Naive thymus-derived CD4-positive, alpha-beta T cell (primary cell): ENCODE measurements at regions not wholly inside any gene's neighbourhood (a gene's known extent, or its start where the extent isn't known, plus 50 kb on each side); places are given as distances from the start of the nearest gene placed in this dataset.

Source experiments
- ATAC-seq: fragments of 150-1000 bp; cut with Tn5 transposase; 2 replicates; pipeline ENCODE4 v1.10.0; 2021; ENCODE audit warnings: mild to moderate bottlenecking, moderate library complexity
- CTCF ChIA-PET: fragments of 350-600 bp; sonication (Branson Sonifier 250); formaldehyde crosslinking; loops from one replicate; lab custom pipeline; 2021; ENCODE audit warnings: antibody characterized with exemption; lab: Charles Lee
- POLR2A ChIA-PET: fragments of 350-600 bp; sonication (Branson Sonifier 250); formaldehyde crosslinking; loops from one replicate; lab custom pipeline; 2021; ENCODE audit warnings: antibody characterized with exemption, inconsistent platforms; lab: Charles Lee
- DNase-seq, 9 donors: peaks; one replicate each; pipeline versions ENCODE4 v3.0.0 to v3.0.0-alpha.2; 2020 to 2022; ENCODE audit warnings: mixed read lengths in 1 of 9
- H3K27ac ChIP-seq: one replicate; pipeline ENCODE4 v1.7.0; 2013; ENCODE audit warnings: mild to moderate bottlenecking, low read depth, low read length, moderate library complexity
- H3K27me3 ChIP-seq, 2 donors: one replicate each; pipeline ENCODE4 v1.7.0; 2013; ENCODE audit warnings: low read length in 2 of 2, mild to moderate bottlenecking in 2 of 2, moderate library complexity in 2 of 2; ENCODE audit not compliant: control insufficient read depth in 2 of 2, insufficient read depth in 2 of 2
- H3K36me3 ChIP-seq, 3 experiments: 1 replicate in 2 of 3; 2 replicates in 1 of 3; pipeline ENCODE4 v1.7.0; 2013; ENCODE audit warnings: low read length in 3 of 3, mild to moderate bottlenecking in 3 of 3, moderate library complexity in 1 of 3; ENCODE audit not compliant: insufficient read depth in 3 of 3, control insufficient read depth in 2 of 3
- H3K4me1 ChIP-seq, 2 donors: one replicate each; pipeline ENCODE4 v1.7.0; 2013; ENCODE audit warnings: low read length in 2 of 2, mild to moderate bottlenecking in 2 of 2, moderate library complexity in 1 of 2; ENCODE audit not compliant: control insufficient read depth in 2 of 2, insufficient read depth in 2 of 2
- H3K4me3 ChIP-seq: 2 replicates; pipeline ENCODE4 v1.7.0; 2013; ENCODE audit warnings: mild to moderate bottlenecking, low read length
- H3K9me3 ChIP-seq, 3 experiments: 1 replicate in 2 of 3; 2 replicates in 1 of 3; pipeline ENCODE4 v1.7.0; 2013; ENCODE audit warnings: low read length in 3 of 3; ENCODE audit not compliant: control insufficient read depth in 2 of 3
- H3K27ac Mint-ChIP-seq, 9 donors: one replicate each; pipeline ENCODE4 v1.8.0; 2020 to 2022; ENCODE audit warnings: mixed read lengths in 9 of 9, mild to moderate bottlenecking in 8 of 9, moderate library complexity in 5 of 9, inconsistent platforms in 2 of 9
- H3K27me3 Mint-ChIP-seq, 5 donors: one replicate each; pipeline ENCODE4 v1.8.0; 2021 to 2022; ENCODE audit warnings: mixed read lengths in 5 of 5, mild to moderate bottlenecking in 1 of 5
- H3K36me3 Mint-ChIP-seq, 5 donors: one replicate each; pipeline ENCODE4 v1.8.0; 2020 to 2022; ENCODE audit warnings: mixed read lengths in 5 of 5, mild to moderate bottlenecking in 3 of 5, inconsistent platforms in 1 of 5
- H3K4me1 Mint-ChIP-seq, 7 donors: one replicate each; pipeline ENCODE4 v1.8.0; 2020 to 2022; ENCODE audit warnings: mixed read lengths in 7 of 7, mild to moderate bottlenecking in 3 of 7, inconsistent platforms in 1 of 7
- H3K4me3 Mint-ChIP-seq, 10 donors: one replicate each; pipeline ENCODE4 v1.8.0; 2020 to 2022; ENCODE audit warnings: mild to moderate bottlenecking in 10 of 10, mixed read lengths in 10 of 10, moderate library complexity in 6 of 10, inconsistent platforms in 2 of 10
- H3K9me3 Mint-ChIP-seq, 11 donors: one replicate each; pipeline ENCODE4 v1.8.0; 2020 to 2022; ENCODE audit warnings: mixed read lengths in 11 of 11, mild to moderate bottlenecking in 4 of 11, inconsistent platforms in 1 of 11, moderate library complexity in 1 of 11
- intact Hi-C, 2 donors: fragments of 100-400 bp; cut with micrococcal nuclease; formaldehyde crosslinking; loops; one replicate each; pipeline ENCODE4 v1.15.1; 2023

GRCh38 chr20:6416371-6416770 is 293.5 kb upstream of the FERMT1 start:
- H3K4me3 Mint-ChIP-seq = no peak overlapping the region
- intact Hi-C loops = no loop called here
- Histone ChIP-seq H3K4me3 (no peak overlapping the region), H3K4me1 (no peaks in the 10 kb centered on the region), H3K36me3 (no peaks in the 10 kb centered on the region), H3K27me3 (no peaks in the 10 kb centered on the region), H3K27ac (no peak overlapping the region), H3K9me3 (no peaks in the 10 kb centered on the region)
- DNase-seq (no peak), ATAC-seq (no peak)
- H3K36me3 Mint-ChIP-seq = no peaks in the 10 kb centered on the region
- CTCF ChIA-PET = no interaction called here
- H3K27ac Mint-ChIP-seq = no peak overlapping the region
- H3K27me3 Mint-ChIP-seq = peaks cover 0 to 7% (median 4%) of the 10 kb centered on the region in 5 donors
- peaks cover 0 to 9% (median 2%) of the 10 kb centered on the region in 11 donors for H3K9me3 Mint-ChIP-seq
- POLR2A ChIA-PET = no interaction called here
- H3K4me1 Mint-ChIP-seq = no peaks in the 10 kb centered on the region

DNA sequence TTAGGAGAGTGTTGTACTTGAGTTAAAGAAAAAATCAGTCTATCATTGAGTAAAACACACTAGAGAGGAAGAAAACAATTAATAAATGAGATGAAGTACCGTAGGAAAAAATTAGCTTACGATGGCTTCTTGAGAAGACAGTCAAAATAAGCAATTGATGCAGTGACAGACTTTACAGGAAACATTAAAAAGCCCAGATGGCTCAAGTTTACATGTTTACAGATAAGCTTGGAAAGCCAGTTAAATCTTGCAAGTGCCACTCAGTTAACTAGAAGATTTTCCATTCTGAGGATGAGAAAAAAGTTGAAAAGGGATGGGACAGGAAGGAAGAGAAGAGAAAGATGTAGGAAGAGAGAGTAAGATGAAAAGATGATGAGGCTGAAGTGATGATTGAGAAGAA is 288.8 kb upstream of the FERMT1 start:
- Mint-ChIP-seq H3K4me1 (peaks cover 0 to 1% (median 0%) of the 10 kb centered on the region in 7 donors), H3K36me3 (no peaks in the 10 kb centered on the region), H3K4me3 (no peak overlapping the region), H3K9me3 (peaks cover 0 to 10% (median 4%) of the 10 kb centered on the region in 11 donors), H3K27ac (no peak overlapping the region), H3K27me3 (peaks cover 0 to 4% (median 0%) of the 10 kb centered on the region in 5 donors)
- no peaks in the 10 kb centered on the region for H3K4me1 ChIP-seq
- no peak for ATAC-seq
- no peaks in the 10 kb centered on the region for H3K27me3 ChIP-seq
- POLR2A ChIA-PET = no interaction called here
- H3K4me3 ChIP-seq = no peak overlapping the region
- intact Hi-C loops = no loop called here
- no peak for DNase-seq
- CTCF ChIA-PET = no interaction called here
- H3K27ac ChIP-seq = no peak overlapping the region
- no peaks in the 10 kb centered on the region for H3K9me3 ChIP-seq
- no peaks in the 10 kb centered on the region for H3K36me3 ChIP-seq

DNA sequence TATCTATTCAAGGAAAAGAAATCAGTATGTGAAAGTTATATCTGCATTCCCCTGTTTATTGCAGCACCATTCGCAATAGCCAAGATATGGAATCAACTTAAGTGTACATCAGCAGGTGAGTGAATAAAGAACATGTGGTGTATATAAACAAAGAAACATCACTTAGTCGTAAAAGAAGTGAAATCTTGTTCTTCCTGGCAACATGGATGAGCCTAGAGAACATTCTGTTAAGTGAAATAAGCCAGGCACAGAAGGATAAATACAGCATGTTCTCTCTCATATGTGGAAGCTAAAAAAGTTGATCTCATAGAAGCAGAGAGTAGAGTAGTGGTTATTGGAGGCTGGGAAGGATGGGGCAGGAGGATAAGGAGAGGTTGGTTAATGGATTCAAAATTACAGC is 287.9 kb upstream of the FERMT1 start:
- no peaks in the 10 kb centered on the region for H3K36me3 ChIP-seq
- H3K9me3 ChIP-seq = no peaks in the 10 kb centered on the region
- no peak overlapping the region for H3K27ac Mint-ChIP-seq
- H3K9me3 Mint-ChIP-seq = peaks cover 0 to 10% (median 4%) of the 10 kb centered on the region in 11 donors
- H3K27me3 ChIP-seq = no peaks in the 10 kb centered on the region
- ATAC-seq (no peak), DNase-seq (no peak)
- H3K27ac ChIP-seq = no peak overlapping the region
- no peaks in the 10 kb centered on the region for H3K4me1 ChIP-seq
- H3K36me3 Mint-ChIP-seq = no peaks in the 10 kb centered on the region
- peaks cover 0 to 4% (median 0%) of the 10 kb centered on the region in 5 donors for H3K27me3 Mint-ChIP-seq
- no peak overlapping the region for H3K4me3 Mint-ChIP-seq
- ChIA-PET CTCF (no interaction called here), POLR2A (no interaction called here)
- no peak overlapping the region for H3K4me3 ChIP-seq
- peaks cover 0 to 1% (median 0%) of the 10 kb centered on the region in 7 donors for H3K4me1 Mint-ChIP-seq
- intact Hi-C loops = no loop called here

DNA sequence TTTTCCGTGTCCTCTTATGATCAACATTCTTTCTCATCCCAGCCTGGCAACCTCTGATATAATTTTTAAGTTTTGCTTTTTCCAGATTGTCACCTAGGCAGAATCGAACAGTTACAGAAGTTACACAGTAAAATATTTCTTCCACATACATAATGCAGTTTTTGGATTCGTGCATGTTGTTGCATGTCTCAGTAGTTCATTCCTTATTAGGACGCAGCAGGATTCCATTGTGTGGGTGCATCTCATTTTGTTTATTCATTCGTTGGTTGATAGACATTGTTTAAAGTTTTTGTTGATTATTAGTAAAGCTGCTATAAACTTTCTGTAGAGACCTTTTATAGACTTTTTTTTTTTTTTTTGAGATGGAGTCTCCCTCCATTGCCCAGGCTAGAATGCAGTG is 284.3 kb upstream of the FERMT1 start:
- CTCF ChIA-PET = no interaction called here
- no peaks in the 10 kb centered on the region for H3K27me3 ChIP-seq
- Mint-ChIP-seq H3K27ac (no peak overlapping the region), H3K9me3 (peaks cover 0 to 12% (median 3%) of the 10 kb centered on the region in 11 donors), H3K4me1 (peaks cover 0 to 1% (median 0%) of the 10 kb centered on the region in 7 donors), H3K27me3 (peaks cover 0 to 4% (median 4%) of the 10 kb centered on the region in 5 donors), H3K4me3 (no peak overlapping the region), H3K36me3 (no peaks in the 10 kb centered on the region)
- intact Hi-C loops = no loop called here
- no peaks in the 10 kb centered on the region for H3K36me3 ChIP-seq
- no peak overlapping the region for H3K4me3 ChIP-seq
- POLR2A ChIA-PET = no interaction called here
- no peaks in the 10 kb centered on the region for H3K9me3 ChIP-seq
- DNase-seq (no peak), ATAC-seq (no peak)
- no peaks in the 10 kb centered on the region for H3K4me1 ChIP-seq
- H3K27ac ChIP-seq = no peak overlapping the region

GRCh38 chr20:6401893-6402557 is 279.2 kb upstream of the FERMT1 start:
- CTCF ChIA-PET = no interaction called here

GRCh38 chr20:6397115-6397514 is 274.3 kb upstream of the FERMT1 start:
- Mint-ChIP-seq H3K27me3 (peaks cover 0 to 7% (median 0%) of the 10 kb centered on the region in 5 donors), H3K4me3 (no peak overlapping the region), H3K27ac (no peak overlapping the region), H3K4me1 (no peaks in the 10 kb centered on the region), H3K36me3 (no peaks in the 10 kb centered on the region), H3K9me3 (peaks cover 0 to 5% (median 1%) of the 10 kb centered on the region in 11 donors)
- Histone ChIP-seq H3K36me3 (no peaks in the 10 kb centered on the region), H3K4me3 (no peak overlapping the region), H3K9me3 (no peaks in the 10 kb centered on the region), H3K27me3 (no peaks in the 10 kb centered on the region), H3K27ac (no peak overlapping the region), H3K4me1 (no peaks in the 10 kb centered on the region)
- POLR2A ChIA-PET = no interaction called here
- intact Hi-C loops = no loop called here
- CTCF ChIA-PET = no interaction called here
- ATAC-seq (no peak), DNase-seq (no peak)

More at GRCh38 chr20:6401893-6402557, 279.2 kb upstream of the FERMT1 start:
- H3K4me1 Mint-ChIP-seq = no peaks in the 10 kb centered on the region
- H3K27me3 ChIP-seq = no peaks in the 10 kb centered on the region
- ATAC-seq = no peak
- intact Hi-C loops = no loop called here
- peaks cover 0 to 7% (median 3%) of the 10 kb centered on the region in 5 donors for H3K27me3 Mint-ChIP-seq
- no peaks in the 10 kb centered on the region for H3K9me3 ChIP-seq
- POLR2A ChIA-PET = no interaction called here
- no peak overlapping the region for H3K27ac ChIP-seq
- DNase-seq = no peak
- H3K36me3 ChIP-seq = no peaks in the 10 kb centered on the region
- peaks cover 0 to 12% (median 1%) of the 10 kb centered on the region in 11 donors for H3K9me3 Mint-ChIP-seq
- no peak overlapping the region for H3K27ac Mint-ChIP-seq
- H3K4me3 ChIP-seq = no peak overlapping the region
- no peak overlapping the region for H3K4me3 Mint-ChIP-seq
- H3K4me1 ChIP-seq = no peaks in the 10 kb centered on the region
- H3K36me3 Mint-ChIP-seq = no peaks in the 10 kb centered on the region

DNA sequence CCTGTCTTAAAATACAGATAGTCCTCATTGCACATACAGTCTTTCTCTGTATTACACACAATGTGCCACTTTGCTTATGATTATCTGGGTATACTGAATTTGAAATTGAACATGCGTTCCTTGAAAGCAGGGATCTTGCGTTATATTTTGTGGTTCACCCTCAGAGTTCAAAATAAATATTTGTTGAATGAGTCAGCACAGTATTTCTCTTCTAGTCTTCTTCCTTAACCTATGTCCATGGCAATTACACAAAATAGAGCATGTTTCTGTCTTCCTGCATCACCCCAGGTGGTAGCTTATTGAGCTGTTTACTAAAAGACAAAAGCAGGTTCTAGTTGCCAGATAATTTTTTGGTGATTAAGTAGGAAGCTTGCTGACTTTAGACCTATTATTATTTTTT is 272.9 kb upstream of the FERMT1 start:
- CTCF ChIA-PET = no interaction called here
- no peak overlapping the region for H3K27ac Mint-ChIP-seq
- Histone ChIP-seq H3K4me3 (no peak overlapping the region), H3K36me3 (no peaks in the 10 kb centered on the region), H3K9me3 (no peaks in the 10 kb centered on the region), H3K27me3 (no peaks in the 10 kb centered on the region), H3K4me1 (no peaks in the 10 kb centered on the region), H3K27ac (no peak overlapping the region)
- H3K9me3 Mint-ChIP-seq = peaks cover 0 to 7% (median 0%) of the 10 kb centered on the region in 11 donors
- POLR2A ChIA-PET = no interaction called here
- no peaks in the 10 kb centered on the region for H3K4me1 Mint-ChIP-seq
- no peak overlapping the region for H3K4me3 Mint-ChIP-seq
- H3K27me3 Mint-ChIP-seq = peaks cover 0 to 7% (median 0%) of the 10 kb centered on the region in 5 donors
- intact Hi-C loops = no loop called here
- no peak for DNase-seq
- no peak for ATAC-seq
- no peaks in the 10 kb centered on the region for H3K36me3 Mint-ChIP-seq
